PC-3 (cell line): ENCODE measurements at regions not wholly inside any gene's neighbourhood (a gene's known extent, or its start where the extent isn't known, plus 50 kb on each side); places are given as distances from the start of the nearest gene placed in this dataset.

ENCODE experiments used
- CTCF ChIP-seq: fragments of 300-600 bp; sonication (generic); conservative IDR thresholded peaks from 2 replicates; pipeline ENCODE4 v1.5.1; 2017; ENCODE audit warnings: antibody characterized with exemption, low read depth, mild to moderate bottlenecking, low read length
- EZH2phosphoT487 ChIP-seq: fragments of 300-600 bp; sonication (generic); IDR thresholded peaks from 2 replicates; pipeline ENCODE4 v1.6.1; 2018; ENCODE audit warnings: mild to moderate bottlenecking, antibody characterized with exemption, low read length, borderline replicate concordance

DNA sequence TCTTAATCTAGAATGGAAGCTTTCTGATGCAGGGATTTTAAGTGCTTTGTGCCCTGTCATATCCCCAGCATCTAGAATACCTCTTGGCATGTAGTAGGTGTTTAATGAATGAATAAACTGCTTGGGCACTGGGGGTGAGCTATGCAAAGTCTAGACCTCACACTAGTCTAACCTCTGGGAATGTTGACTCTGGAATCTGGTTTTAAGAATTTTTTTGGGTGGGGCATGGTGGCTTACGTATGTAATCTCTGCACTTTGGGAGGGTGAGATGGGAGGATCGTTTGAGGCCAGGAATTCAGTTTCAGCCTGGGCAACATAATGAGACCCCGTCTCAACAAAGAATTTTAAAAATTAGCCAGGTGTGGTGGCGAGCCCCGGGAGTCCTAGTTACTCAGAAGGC is 146.3 kb upstream of the RGMA start:
- TF ChIP-seq CTCF, result no peak
- no peak for TF ChIP-seq EZH2phosphoT487
